ENCODE measurements at regions not wholly inside any gene's neighbourhood (a gene's known extent, or its start where the extent isn't known, plus 50 kb on each side); places are given as distances from the start of the nearest gene placed in this dataset.

- Histone ChIP-seq H3K4me3 (ENCODE audit: low read length) (no peak overlapping the region), H3K9me3 (ENCODE audit: low read length) (no peaks in the 10 kb centered on the region), H3K9ac (ENCODE audit: low read length) (no peak overlapping the region), H3K27me3 (ENCODE audit: insufficient read depth, low read depth, low read length) (no peaks in the 10 kb centered on the region), H3K9me2 (ENCODE audit: insufficient read depth, low read length) (no peaks in the 10 kb centered on the region), H3F3A (ENCODE audit: insufficient read depth, low read length, poor library complexity, severe bottlenecking) (no peaks in the 10 kb centered on the region), H2AFZ (ENCODE audit: low read depth, low read length) (no peak overlapping the region), H3K36me3 (ENCODE audit: insufficient read depth, low read length) (no peaks in the 10 kb centered on the region), H3K79me2 (replicated peaks; ENCODE audit: insufficient read depth, low read length) (no peaks in the 10 kb centered on the region), H3K4me2 (ENCODE audit: low read length) (no peak overlapping the region), H4K20me1 (ENCODE audit: insufficient read depth) (no peaks in the 10 kb centered on the region), H3K27ac (ENCODE audit: low read length) (no peak overlapping the region)
- TF ChIP-seq, protein P1, sequence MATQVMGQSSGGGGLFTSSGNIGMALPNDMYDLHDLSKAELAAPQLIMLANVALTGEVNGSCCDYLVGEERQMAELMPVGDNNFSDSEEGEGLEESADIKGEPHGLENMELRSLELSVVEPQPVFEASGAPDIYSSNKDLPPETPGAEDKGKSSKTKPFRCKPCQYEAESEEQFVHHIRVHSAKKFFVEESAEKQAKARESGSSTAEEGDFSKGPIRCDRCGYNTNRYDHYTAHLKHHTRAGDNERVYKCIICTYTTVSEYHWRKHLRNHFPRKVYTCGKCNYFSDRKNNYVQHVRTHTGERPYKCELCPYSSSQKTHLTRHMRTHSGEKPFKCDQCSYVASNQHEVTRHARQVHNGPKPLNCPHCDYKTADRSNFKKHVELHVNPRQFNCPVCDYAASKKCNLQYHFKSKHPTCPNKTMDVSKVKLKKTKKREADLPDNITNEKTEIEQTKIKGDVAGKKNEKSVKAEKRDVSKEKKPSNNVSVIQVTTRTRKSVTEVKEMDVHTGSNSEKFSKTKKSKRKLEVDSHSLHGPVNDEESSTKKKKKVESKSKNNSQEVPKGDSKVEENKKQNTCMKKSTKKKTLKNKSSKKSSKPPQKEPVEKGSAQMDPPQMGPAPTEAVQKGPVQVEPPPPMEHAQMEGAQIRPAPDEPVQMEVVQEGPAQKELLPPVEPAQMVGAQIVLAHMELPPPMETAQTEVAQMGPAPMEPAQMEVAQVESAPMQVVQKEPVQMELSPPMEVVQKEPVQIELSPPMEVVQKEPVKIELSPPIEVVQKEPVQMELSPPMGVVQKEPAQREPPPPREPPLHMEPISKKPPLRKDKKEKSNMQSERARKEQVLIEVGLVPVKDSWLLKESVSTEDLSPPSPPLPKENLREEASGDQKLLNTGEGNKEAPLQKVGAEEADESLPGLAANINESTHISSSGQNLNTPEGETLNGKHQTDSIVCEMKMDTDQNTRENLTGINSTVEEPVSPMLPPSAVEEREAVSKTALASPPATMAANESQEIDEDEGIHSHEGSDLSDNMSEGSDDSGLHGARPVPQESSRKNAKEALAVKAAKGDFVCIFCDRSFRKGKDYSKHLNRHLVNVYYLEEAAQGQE (IDR thresholded peaks at IDR 0.05; ENCODE audit: borderline replicate concordance): no peak
- TF ChIP-seq MXI1 (conservative IDR thresholded peaks at IDR 0.05; ENCODE audit: poor library complexity, severe bottlenecking) (no peak), POLR2AphosphoS5 (IDR thresholded peaks at IDR 0.05) (no peak), EP300 (conservative IDR thresholded peaks at IDR 0.05; ENCODE audit: poor library complexity, severe bottlenecking) (no peak)
Observed at GRCh38 chrY:7462657-7463056, 551.1 kb upstream of the AMELY start.

GRCh38 chrY:7461873-7462525 lies 550.4 kb upstream of the AMELY start:
- Histone ChIP-seq H3K27me3 (ENCODE audit: insufficient read depth, low read depth, low read length) (no peaks in the 10 kb centered on the region), H3K9ac (ENCODE audit: low read length) (no peak overlapping the region), H3K79me2 (replicated peaks; ENCODE audit: insufficient read depth, low read length) (no peaks in the 10 kb centered on the region), H4K20me1 (ENCODE audit: insufficient read depth) (no peaks in the 10 kb centered on the region), H2AFZ (ENCODE audit: low read depth, low read length) (no peak overlapping the region), H3K27ac (ENCODE audit: low read length) (no peak overlapping the region), H3K36me3 (ENCODE audit: insufficient read depth, low read length) (no peaks in the 10 kb centered on the region), H3K9me3 (ENCODE audit: low read length) (no peaks in the 10 kb centered on the region), H3K9me2 (ENCODE audit: insufficient read depth, low read length) (no peaks in the 10 kb centered on the region), H3K4me3 (ENCODE audit: low read length) (no peak overlapping the region), H3K4me2 (ENCODE audit: low read length) (no peak overlapping the region), H3F3A (ENCODE audit: insufficient read depth, low read length, poor library complexity, severe bottlenecking) (no peaks in the 10 kb centered on the region)
- TF ChIP-seq TAF1 (IDR thresholded peaks at IDR 0.05; ENCODE audit: low read depth) (no peak), RAD21 (conservative IDR thresholded peaks at IDR 0.05) (no peak), MXI1 (conservative IDR thresholded peaks at IDR 0.05; ENCODE audit: poor library complexity, severe bottlenecking) (no peak), EZH2 (IDR thresholded peaks at IDR 0.05; ENCODE audit: borderline replicate concordance, insufficient read depth, low read length, poor library complexity, severe bottlenecking) (no peak), POLR2AphosphoS5 (IDR thresholded peaks at IDR 0.05) (no peak), SMC3 (conservative IDR thresholded peaks at IDR 0.05; ENCODE audit: poor library complexity) (no peak)
- TF ChIP-seq, protein P1 (IDR thresholded peaks at IDR 0.05; ENCODE audit: borderline replicate concordance): no peak
